ENCODE measurements at regions not wholly inside any gene's neighbourhood (a gene's known extent, or its start where the extent isn't known, plus 50 kb on each side); places are given as distances from the start of the nearest gene placed in this dataset.

- Histone ChIP-seq H3K36me3 (no peaks in the 10 kb centered on the region), H3K9me3 (no peaks in the 10 kb centered on the region), H3K4me3 (peak overlapping the region in 2 of 3 donors; percentile 18 to 31), H3K27me3 (no peaks in the 10 kb centered on the region), H3K27ac (peak overlapping the region; percentile 78 to 94 (median 87)), H3K4me1 (peaks cover 0 to 80% (median 31%) of the 10 kb centered on the region in 4 donors)
- intact Hi-C loops (cut with DNase I), result loop anchor here (5.0 to 10.0 kb wide), 2 partner anchors 57 to 64 kb away; no protein-coding TSS in a partner anchor
- peak; percentile 43 to 76 (median 70) for ATAC-seq
- TF ChIP-seq CTCF (IDR thresholded peaks at IDR 0.05) (no peak), POLR2A (IDR thresholded peaks at IDR 0.05) (no peak)
- WGBS (ENCODE audit: insufficient coverage, low coverage, low lambda C conversion rate, missing lambda C conversion rate), result 18% methylated on average over 4 of the region's 4 CpGs
- DNase-seq, result peak; percentile 54 to 88 (median 85)
Measured at GRCh38 chr1:19010503-19010902, 54.0 kb upstream of the IFFO2 start.

GRCh38 chr1:19009882-19010321 is 53.4 kb upstream of the IFFO2 start:
- no peak for DNase-seq
- no peaks in the 10 kb centered on the region for H3K36me3 ChIP-seq
- intact Hi-C loops (cut with DNase I), result loop anchor here (5.0 to 10.0 kb wide), 3 partner anchors 55 to 65 kb away; partner anchors contain the start of gene IFFO2 (in 1 of the 2)
- H3K27me3 ChIP-seq, result no peaks in the 10 kb centered on the region
- no peaks in the 10 kb centered on the region for H3K9me3 ChIP-seq
- TF ChIP-seq CTCF (IDR thresholded peaks at IDR 0.05) (no peak), POLR2A (IDR thresholded peaks at IDR 0.05) (no peak)
- 83% methylated on average over 3 of the region's 8 CpGs for WGBS (ENCODE audit: insufficient coverage, low coverage, low lambda C conversion rate, missing lambda C conversion rate)
- peak overlapping the region in 2 of 3 donors; percentile 78 to 94 for H3K27ac ChIP-seq
- no peak for ATAC-seq
- H3K4me1 ChIP-seq, result peaks cover 0 to 79% (median 31%) of the 10 kb centered on the region in 4 donors
- no peak overlapping the region for H3K4me3 ChIP-seq

GRCh38 chr1:19009126-19009881 is 52.8 kb upstream of the IFFO2 start:
- intact Hi-C loops (cut with DNase I), result loop anchor here in 1 of 2 donors (10.0 kb wide), 1 partner anchor 55 kb away; the partner anchor contains the start of gene IFFO2
- Histone ChIP-seq H3K27ac (peak overlapping the region in 2 of 3 donors; percentile 78 to 94), H3K4me1 (peaks cover 0 to 73% (median 30%) of the 10 kb centered on the region in 4 donors), H3K9me3 (no peaks in the 10 kb centered on the region), H3K4me3 (no peak overlapping the region), H3K27me3 (no peaks in the 10 kb centered on the region), H3K36me3 (no peaks in the 10 kb centered on the region)
- ATAC-seq, result no peak
- DNase-seq, result no peak
- WGBS (ENCODE audit: insufficient coverage, low coverage, low lambda C conversion rate, missing lambda C conversion rate), result 88% methylated on average over 15 of the region's 17 CpGs
- TF ChIP-seq CTCF (IDR thresholded peaks at IDR 0.05) (no peak), POLR2A (IDR thresholded peaks at IDR 0.05) (no peak)

- Histone ChIP-seq H3K27ac (no peak overlapping the region), H3K9me3 (no peaks in the 10 kb centered on the region), H3K36me3 (no peaks in the 10 kb centered on the region), H3K4me3 (no peak overlapping the region), H3K27me3 (no peaks in the 10 kb centered on the region), H3K4me1 (peaks cover 0 to 57% (median 22%) of the 10 kb centered on the region in 4 donors)
- intact Hi-C loops (cut with DNase I), result loop anchor here in 1 of 2 donors (10.0 kb wide), 1 partner anchor 53 kb away; the partner anchor contains the start of gene IFFO2
- DNase-seq (no peak), ATAC-seq (no peak)
- WGBS (ENCODE audit: insufficient coverage, low coverage, low lambda C conversion rate, missing lambda C conversion rate), result 100% methylated on average over 1 of the region's 11 CpGs
- no peak for TF ChIP-seq POLR2A (IDR thresholded peaks at IDR 0.05)
Measured at GRCh38 chr1:19007491-19008441, 51.3 kb upstream of the IFFO2 start.
